GM12865 (cell line): ENCODE measurements at regions not wholly inside any gene's neighbourhood (a gene's known extent, or its start where the extent isn't known, plus 50 kb on each side); places are given as distances from the start of the nearest gene placed in this dataset.
"Not testable (repeated sequence)": the region's sequence is repeated elsewhere in the genome, so short reads cannot be mapped to it uniquely, and the experiment has no call there.

ENCODE experiments used
- DNase-seq: peaks from one replicate; pipeline ENCODE4 v3.0.0; 2010; ENCODE audit warnings: low read depth
- H3K4me3 ChIP-seq: 2 replicates; pipeline ENCODE4 v1.5.1; 2011; ENCODE audit warnings: mild to moderate bottlenecking, low read depth, low read length, control low read depth
- TF ChIP-seq, protein P1 (sequence below): IDR thresholded peaks from 2 replicates; pipeline ENCODE4 v1.5.1; 2011; ENCODE audit warnings: low read length, control low read depth, low read depth, inconsistent platforms; ENCODE audit not compliant: insufficient read depth; ENCODE audit errors: missing control alignments

DNA sequence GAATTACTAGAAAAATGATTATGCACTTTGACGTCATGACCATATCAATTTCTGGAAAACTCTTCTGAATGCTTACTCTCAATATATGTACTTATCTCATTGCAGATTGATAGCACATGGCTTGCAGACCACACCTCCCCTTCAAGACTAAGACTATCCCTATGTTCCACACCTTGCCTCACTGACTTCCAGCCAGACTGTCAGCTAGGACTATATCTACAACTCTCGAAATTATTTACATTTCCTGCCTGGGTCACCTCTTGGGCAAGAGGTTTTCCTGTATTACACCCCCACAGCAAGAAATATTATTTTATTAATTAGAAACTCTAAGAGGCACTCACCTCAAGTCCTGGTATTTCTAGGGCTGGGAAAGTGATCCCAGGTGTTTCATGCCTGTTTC, 236.6 kb downstream of the CYRIA start:
- no peak for DNase-seq
- TF ChIP-seq, protein P1, sequence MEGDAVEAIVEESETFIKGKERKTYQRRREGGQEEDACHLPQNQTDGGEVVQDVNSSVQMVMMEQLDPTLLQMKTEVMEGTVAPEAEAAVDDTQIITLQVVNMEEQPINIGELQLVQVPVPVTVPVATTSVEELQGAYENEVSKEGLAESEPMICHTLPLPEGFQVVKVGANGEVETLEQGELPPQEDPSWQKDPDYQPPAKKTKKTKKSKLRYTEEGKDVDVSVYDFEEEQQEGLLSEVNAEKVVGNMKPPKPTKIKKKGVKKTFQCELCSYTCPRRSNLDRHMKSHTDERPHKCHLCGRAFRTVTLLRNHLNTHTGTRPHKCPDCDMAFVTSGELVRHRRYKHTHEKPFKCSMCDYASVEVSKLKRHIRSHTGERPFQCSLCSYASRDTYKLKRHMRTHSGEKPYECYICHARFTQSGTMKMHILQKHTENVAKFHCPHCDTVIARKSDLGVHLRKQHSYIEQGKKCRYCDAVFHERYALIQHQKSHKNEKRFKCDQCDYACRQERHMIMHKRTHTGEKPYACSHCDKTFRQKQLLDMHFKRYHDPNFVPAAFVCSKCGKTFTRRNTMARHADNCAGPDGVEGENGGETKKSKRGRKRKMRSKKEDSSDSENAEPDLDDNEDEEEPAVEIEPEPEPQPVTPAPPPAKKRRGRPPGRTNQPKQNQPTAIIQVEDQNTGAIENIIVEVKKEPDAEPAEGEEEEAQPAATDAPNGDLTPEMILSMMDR: no peak
- H3K4me3 ChIP-seq: no peak overlapping the region

DNA sequence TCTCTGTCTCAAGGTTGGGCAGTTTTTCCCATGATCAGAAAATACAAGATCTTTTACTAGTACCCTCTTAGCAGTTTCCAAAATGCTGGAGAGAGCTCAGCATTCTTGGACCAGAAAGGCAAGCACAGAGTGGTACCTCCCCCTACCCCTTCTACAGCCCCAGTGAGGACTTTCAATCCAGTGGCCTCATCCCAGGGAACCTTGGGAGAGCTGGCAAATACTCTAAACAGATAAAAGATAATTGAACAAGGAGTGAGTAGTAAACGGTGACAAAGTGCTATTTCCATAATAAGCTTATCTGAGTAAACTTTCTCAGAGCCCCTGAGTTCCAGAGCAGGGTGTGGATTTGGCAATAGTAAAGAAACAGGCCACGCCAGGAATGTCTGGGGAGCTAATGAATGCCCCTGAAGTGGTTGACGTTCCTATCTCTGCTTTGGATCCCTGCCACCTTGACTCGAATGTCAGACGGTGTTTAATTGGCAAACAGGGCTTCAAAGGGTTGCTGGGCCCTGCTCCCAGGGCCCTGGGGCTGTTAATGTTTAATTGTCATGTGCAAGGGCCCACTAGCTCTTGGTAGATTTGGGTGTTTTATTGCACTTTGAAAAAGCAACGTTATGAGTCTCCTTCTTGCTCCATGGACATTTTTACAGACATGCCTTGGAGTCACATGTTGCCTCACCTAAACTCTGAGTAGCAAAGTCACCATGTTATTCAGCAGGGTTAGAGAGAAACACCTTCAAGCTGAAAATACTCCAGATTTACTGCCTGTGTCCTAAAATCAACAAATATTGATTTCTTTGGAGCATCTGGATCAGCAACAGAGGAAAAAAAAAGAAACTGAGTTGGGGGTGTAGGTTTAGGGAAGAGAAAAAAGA, 239.9 kb downstream of the CYRIA start:
- TF ChIP-seq, protein P1: no peak
- DNase-seq: no peak
- no peak overlapping the region for H3K4me3 ChIP-seq

DNA sequence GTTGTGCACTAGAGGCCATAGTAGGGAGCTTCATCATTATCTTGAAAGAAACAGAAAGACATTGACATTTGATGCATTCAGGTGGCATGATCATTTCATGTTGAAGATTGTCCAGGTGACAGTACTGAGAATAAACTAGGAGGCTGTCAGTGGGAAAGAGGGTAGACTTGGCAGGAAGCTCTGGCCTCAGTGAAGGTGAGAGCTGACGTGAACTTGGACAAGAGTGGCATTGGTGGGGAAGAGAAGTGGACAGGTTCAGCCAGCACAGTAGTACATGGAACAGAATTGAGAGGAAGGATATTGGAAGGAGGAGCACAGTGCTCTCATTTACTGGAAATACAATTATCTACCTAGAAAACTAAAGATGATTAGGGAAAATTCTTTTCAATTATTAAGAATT, 245.2 kb downstream of the CYRIA start:
- DNase-seq: no peak
- TF ChIP-seq, protein P1: no peak
- no peak overlapping the region for H3K4me3 ChIP-seq

DNA sequence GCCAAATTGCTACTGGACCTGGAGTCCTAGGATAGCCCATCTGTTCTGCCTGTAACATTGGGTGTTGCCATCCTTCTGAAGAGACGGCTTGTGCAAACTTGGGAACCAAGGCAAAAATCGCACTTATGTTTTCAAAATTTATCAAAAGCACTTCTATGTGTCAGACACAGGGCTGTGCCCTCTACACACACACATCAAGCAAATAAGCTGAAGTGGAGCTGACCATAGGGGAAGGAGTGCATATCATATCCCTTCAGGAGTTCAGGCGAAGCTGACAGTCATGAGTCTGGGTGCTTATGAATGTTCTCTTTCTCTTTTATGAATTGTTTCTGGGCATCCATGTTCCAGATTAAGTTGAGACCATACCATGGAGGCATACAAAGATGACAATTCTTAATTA, 247.9 kb downstream of the CYRIA start:
- no peak for DNase-seq
- H3K4me3 ChIP-seq: no peak overlapping the region
- TF ChIP-seq, protein P1: no peak

DNA sequence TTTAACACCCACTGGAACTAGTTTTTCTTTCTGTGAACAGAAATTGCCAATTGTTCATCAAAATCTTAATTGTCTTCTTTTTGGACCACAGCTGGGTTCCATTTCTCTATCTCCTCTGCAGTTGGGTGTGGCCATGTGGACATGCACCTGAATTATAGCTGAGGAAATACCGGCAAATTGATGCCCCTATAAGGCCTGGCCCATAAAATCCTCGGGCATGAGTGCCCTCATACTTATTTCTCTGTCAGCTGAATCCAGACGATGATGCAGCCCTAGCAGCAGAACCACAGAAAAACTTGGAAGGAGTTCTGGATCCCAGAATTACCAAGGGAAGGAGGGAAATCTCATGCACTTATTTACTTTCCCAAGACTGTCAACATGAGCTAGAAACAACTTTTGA, 249.0 kb downstream of the CYRIA start:
- TF ChIP-seq, protein P1: no peak

DNA sequence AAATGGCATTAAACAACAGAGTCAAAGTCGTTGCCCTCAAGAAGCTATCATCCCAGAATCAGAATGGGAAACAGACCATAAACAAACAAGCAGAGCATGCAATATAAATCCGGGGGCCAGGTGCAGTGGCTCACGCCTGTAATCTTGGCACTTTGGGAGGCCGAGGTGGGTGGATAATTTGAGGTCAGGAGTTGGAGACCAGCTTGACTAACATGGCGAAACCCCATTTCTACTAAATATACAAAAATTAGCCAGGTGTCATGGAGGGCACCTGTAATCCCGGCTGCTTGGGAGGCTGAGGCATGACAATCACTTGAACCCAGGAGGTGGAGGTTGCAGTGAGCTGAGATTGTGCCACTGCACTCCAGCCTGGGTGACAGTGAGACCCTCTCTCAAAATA, 249.8 kb downstream of the CYRIA start:
- not testable (repeated sequence) for DNase-seq

More for the DNA sequence above, 249.0 kb downstream of the CYRIA start:
- no peak overlapping the region for H3K4me3 ChIP-seq
- DNase-seq: no peak

DNA sequence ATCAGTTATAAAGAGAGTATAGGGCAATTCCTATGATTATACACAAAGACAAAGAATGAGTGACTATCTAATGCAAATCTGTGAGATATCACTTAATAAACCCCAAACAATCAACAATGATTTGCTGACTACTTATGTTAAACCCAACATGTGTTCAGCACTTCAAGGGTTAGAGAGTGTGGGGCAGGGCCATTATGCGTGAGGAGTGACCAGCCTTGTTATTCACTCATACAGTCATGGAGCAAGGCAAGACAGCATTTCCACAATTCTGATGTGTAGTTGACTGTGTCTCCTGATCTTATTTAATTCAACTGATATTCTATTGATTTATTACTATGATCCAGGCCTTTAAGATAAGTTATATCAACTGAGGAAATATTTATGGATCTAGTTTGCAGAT, 251.7 kb downstream of the CYRIA start:
- no peak overlapping the region for H3K4me3 ChIP-seq
- TF ChIP-seq, protein P1: no peak
- DNase-seq: no peak

More for the DNA sequence above, 249.8 kb downstream of the CYRIA start:
- H3K4me3 ChIP-seq: not testable (repeated sequence)
